ENCODE measurements at regions not wholly inside any gene's neighbourhood (a gene's known extent, or its start where the extent isn't known, plus 50 kb on each side); places are given as distances from the start of the nearest gene placed in this dataset.

DNA sequence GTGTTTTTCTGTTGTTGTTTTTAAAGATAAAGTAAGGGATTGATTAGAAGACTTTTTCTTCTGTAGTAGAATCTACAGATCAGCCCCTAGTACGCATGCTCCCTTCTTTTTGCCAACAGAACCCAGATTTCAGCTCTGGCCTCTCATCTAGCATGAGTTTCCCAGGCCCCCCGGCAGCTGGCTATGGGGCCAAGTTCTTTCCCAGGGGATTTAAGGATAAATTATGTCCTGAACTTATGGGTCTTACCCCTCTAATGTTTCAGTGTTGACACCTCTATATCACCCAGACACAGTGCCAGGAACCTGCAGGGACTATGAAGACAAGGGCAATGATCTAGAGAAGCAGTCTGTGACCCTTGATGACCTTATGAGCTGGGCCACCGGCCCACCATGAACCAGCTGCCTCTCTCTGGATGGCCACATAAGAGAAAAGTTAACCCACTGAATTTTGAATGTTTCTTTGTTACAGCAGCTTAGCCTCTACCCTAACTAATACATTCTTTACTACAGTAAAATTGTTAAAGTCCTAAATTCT is 150.5 kb downstream of the UNC5CL start:
- Histone ChIP-seq H3K79me2 (ENCODE audit: control insufficient read depth, insufficient read depth, low read length) (no peaks in the 10 kb centered on the region), H3K4me1 (replicated peaks in 1 of 2; ENCODE audit: control insufficient read depth in 2 of 2, insufficient read depth in 2 of 2, low read length in 2 of 2) (no peaks in the 10 kb centered on the region), H4K20me1 (replicated peaks; ENCODE audit: control insufficient read depth, insufficient read depth, low read length) (no peaks in the 10 kb centered on the region; the same call in 1 of the 2 replicates), H3K4me2 (ENCODE audit: insufficient read depth, low read length) (no peak overlapping the region), H3K4me3 (no peak overlapping the region), H3K27ac (ENCODE audit: extremely low read depth, low read depth, low read length) (no peak overlapping the region), H3K9me1 (ENCODE audit: control insufficient read depth, insufficient read depth, low read length) (no peaks in the 10 kb centered on the region), H3K36me3 (ENCODE audit: control insufficient read depth, insufficient read depth, low read length) (no peaks in the 10 kb centered on the region), H3K27me3 (ENCODE audit: control insufficient read depth in 2 of 2, insufficient read depth in 2 of 2, low read length in 2 of 2) (peaks cover 22 to 50% of the 10 kb centered on the region in 2 experiments; a peak in 4 of 5 replicates), H3K9me3 (replicated peaks; ENCODE audit: control insufficient read depth, insufficient read depth, low read depth, low read length) (no peaks in the 10 kb centered on the region), H2AFZ (ENCODE audit: low read depth, low read length) (no peak overlapping the region), H3K9ac (ENCODE audit: insufficient read depth in 1 of 2, low read depth in 2 of 2, low read length in 2 of 2) (no peak overlapping the region)
- ChIA-PET POLR2A (interaction anchor here (0.6 kb wide), 1 partner anchor 32 kb away, joined by 4 read pairs; no protein-coding TSS in a partner anchor), CTCF (ENCODE audit: low intra/inter-chr PET ratio) (no interaction called here)
- TF ChIP-seq SMC3 (conservative IDR thresholded peaks at IDR 0.05; ENCODE audit: insufficient read depth, low read depth, low read length) (no peak), ZNF134 (CRISPR knock-in tag; conservative IDR thresholded peaks at IDR 0.05) (no peak), KDM1A (IDR thresholded peaks at IDR 0.05) (no peak), RBM15 (IDR thresholded peaks at IDR 0.05; ENCODE audit: insufficient read depth, low read length) (no peak)
- TF ChIP-seq, protein P1, sequence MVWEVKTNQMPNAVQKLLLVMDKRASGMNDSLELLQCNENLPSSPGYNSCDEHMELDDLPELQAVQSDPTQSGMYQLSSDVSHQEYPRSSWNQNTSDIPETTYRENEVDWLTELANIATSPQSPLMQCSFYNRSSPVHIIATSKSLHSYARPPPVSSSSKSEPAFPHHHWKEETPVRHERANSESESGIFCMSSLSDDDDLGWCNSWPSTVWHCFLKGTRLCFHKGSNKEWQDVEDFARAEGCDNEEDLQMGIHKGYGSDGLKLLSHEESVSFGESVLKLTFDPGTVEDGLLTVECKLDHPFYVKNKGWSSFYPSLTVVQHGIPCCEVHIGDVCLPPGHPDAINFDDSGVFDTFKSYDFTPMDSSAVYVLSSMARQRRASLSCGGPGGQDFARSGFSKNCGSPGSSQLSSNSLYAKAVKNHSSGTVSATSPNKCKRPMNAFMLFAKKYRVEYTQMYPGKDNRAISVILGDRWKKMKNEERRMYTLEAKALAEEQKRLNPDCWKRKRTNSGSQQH (CRISPR knock-in tag; IDR thresholded peaks at IDR 0.05), result no peak
- FAIRE-seq, result no peak
- intact Hi-C loops (cut with micrococcal nuclease), result no loop called here
- 0% methylated on average over 3 of the region's 3 CpGs for WGBS (ENCODE audit: insufficient coverage, low coverage, missing lambda C conversion rate)
- no peak for DNase-seq (ENCODE audit: extremely low read depth in 1 of 4, low spot score in 3 of 4)
- ATAC-seq, result no peak
- no TSS peak for BruUV-seq (replicated peaks)
- in situ Hi-C loops (cut with MboI), result no loop called here
